MCF 10A (cell line): ENCODE measurements at regions not wholly inside any gene's neighbourhood (a gene's known extent, or its start where the extent isn't known, plus 50 kb on each side); places are given as distances from the start of the nearest gene placed in this dataset.

Experiments used
- BruUV-seq: library from RNA; stranded (reverse); fragments of 400-500 nt; replicated peaks from 2 replicates; lab custom pipeline; 2021; lab: Mats Ljungman, UMichigan
- CTCF ChIA-PET: fragments of 300-600 bp; sonication (Branson Sonifier 250); formaldehyde crosslinking; extraction: SDS; loops from one replicate; lab custom pipeline; 2021; ENCODE audit warnings: antibody characterized with exemption, inconsistent platforms; lab: Yijun Ruan, JAX
- POLR2A ChIA-PET: fragments of 300-600, 350-650 bp; sonication (Branson Sonifier 250); formaldehyde crosslinking; extraction: SDS; loops from one replicate; lab custom pipeline; 2020; ENCODE audit warnings: antibody characterized with exemption, inconsistent platforms; lab: Yijun Ruan, JAX
- DNase-seq: peaks from one replicate; pipeline ENCODE4 v3.0.0-alpha.2; 2018; ENCODE audit not compliant: unreplicated experiment
- H3K27ac Mint-ChIP-seq: one replicate; pipeline ENCODE4 v1.8.0; 2022; ENCODE audit warnings: mild to moderate bottlenecking, low read depth, mixed read lengths; ENCODE audit not compliant: unreplicated experiment
- H3K27me3 Mint-ChIP-seq: one replicate; pipeline ENCODE4 v1.8.0; 2022; ENCODE audit warnings: mixed read lengths; ENCODE audit not compliant: insufficient read depth, unreplicated experiment
- H3K36me3 Mint-ChIP-seq: one replicate; pipeline ENCODE4 v1.8.0; 2022; ENCODE audit warnings: mild to moderate bottlenecking, moderate library complexity, mixed read lengths; ENCODE audit not compliant: insufficient read depth, unreplicated experiment
- H3K4me1 Mint-ChIP-seq: one replicate; pipeline ENCODE4 v1.8.0; 2022; ENCODE audit warnings: mixed read lengths; ENCODE audit not compliant: insufficient read depth, unreplicated experiment
- H3K4me3 Mint-ChIP-seq: one replicate; pipeline ENCODE4 v1.8.0; 2022; ENCODE audit warnings: mild to moderate bottlenecking, moderate library complexity, mixed read lengths; ENCODE audit not compliant: unreplicated experiment
- H3K9me3 Mint-ChIP-seq: one replicate; pipeline ENCODE4 v1.8.0; 2022; ENCODE audit warnings: mixed read lengths; ENCODE audit not compliant: unreplicated experiment
- intact Hi-C: fragments of 100-400 bp; cut with micrococcal nuclease; formaldehyde crosslinking; loops from 2 replicates; pipeline ENCODE4 v1.14.1; 2022
- TF ChIP-seq, protein P1 (sequence below): fragments of 200-600 bp; IDR thresholded peaks from one replicate; pipeline ENCODE4 v1.8.0; 2022; ENCODE audit warnings: antibody characterized with exemption, mild to moderate bottlenecking; ENCODE audit not compliant: unreplicated experiment

DNA sequence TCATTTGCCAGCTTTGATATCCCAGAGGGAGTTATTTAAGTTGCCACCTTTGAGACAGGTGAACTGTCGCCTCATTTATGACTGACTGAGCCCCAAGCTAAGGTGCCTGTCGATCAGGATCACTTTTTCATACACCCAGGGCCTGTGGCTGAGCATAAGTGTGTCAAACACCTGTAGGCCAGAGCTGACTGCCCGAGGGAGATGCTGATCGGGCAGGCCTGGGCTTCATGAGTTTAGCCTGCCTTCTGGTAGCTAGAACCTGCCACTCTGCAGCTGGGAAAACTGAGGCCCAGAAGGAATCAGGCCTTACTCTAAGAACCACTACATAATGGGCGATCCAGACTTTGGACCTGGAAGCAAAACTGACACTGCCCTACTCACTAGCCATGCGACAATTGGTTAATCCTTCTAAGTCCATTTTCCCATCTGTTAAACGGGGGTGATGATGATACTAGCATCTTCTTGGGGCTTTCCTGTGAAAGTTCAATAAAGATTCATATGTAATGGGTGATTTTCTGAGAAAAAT is 188.7 kb upstream of the GLI2 start:
- POLR2A ChIA-PET = no interaction called here
- H3K27ac Mint-ChIP-seq = no peak overlapping the region
- BruUV-seq = no TSS peak

DNA sequence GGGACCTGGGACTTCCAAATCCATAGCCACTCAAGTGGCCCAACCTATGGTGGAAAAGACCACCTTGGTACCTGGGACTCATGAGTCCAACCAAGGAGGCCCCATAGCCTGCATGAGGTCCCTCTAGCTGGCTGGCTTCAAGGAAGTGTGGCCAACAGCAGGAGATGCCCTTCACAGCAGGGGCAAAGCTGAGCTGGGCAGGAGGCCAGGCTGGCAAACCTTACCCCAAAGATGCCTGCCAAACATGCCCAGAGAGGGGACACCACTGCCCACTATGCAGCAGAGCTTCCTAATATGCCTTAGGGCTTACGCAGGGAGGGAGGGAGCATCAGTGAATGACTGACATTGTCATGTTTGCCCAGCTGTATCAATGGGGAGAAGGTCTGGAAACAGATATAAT is 188.0 kb upstream of the GLI2 start:
- BruUV-seq = no TSS peak
- no peaks in the 10 kb centered on the region for H3K36me3 Mint-ChIP-seq
- no peaks in the 10 kb centered on the region for H3K27me3 Mint-ChIP-seq
- H3K27ac Mint-ChIP-seq = no peak overlapping the region
- H3K4me1 Mint-ChIP-seq = peaks cover under 1% of the 10 kb centered on the region
- no peaks in the 10 kb centered on the region for H3K9me3 Mint-ChIP-seq
- POLR2A ChIA-PET = no interaction called here
- intact Hi-C loops = no loop called here
- no peak overlapping the region for H3K4me3 Mint-ChIP-seq
- DNase-seq = no peak
- CTCF ChIA-PET = interaction anchor here (0.6 to 1.3 kb wide), 2 partner anchors 39 to 589 kb away, joined by 3 read pairs; no protein-coding TSS in a partner anchor
- TF ChIP-seq, protein P1, sequence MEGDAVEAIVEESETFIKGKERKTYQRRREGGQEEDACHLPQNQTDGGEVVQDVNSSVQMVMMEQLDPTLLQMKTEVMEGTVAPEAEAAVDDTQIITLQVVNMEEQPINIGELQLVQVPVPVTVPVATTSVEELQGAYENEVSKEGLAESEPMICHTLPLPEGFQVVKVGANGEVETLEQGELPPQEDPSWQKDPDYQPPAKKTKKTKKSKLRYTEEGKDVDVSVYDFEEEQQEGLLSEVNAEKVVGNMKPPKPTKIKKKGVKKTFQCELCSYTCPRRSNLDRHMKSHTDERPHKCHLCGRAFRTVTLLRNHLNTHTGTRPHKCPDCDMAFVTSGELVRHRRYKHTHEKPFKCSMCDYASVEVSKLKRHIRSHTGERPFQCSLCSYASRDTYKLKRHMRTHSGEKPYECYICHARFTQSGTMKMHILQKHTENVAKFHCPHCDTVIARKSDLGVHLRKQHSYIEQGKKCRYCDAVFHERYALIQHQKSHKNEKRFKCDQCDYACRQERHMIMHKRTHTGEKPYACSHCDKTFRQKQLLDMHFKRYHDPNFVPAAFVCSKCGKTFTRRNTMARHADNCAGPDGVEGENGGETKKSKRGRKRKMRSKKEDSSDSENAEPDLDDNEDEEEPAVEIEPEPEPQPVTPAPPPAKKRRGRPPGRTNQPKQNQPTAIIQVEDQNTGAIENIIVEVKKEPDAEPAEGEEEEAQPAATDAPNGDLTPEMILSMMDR = no peak

More for the DNA sequence above, 188.7 kb upstream of the GLI2 start:
- DNase-seq = no peak
- CTCF ChIA-PET = interaction anchor here (0.6 kb wide), 1 partner anchor 257 kb away, joined by 4 read pairs; no protein-coding TSS in a partner anchor
- intact Hi-C loops = no loop called here
- no peaks in the 10 kb centered on the region for H3K27me3 Mint-ChIP-seq
- no peaks in the 10 kb centered on the region for H3K9me3 Mint-ChIP-seq
- no peak overlapping the region for H3K4me3 Mint-ChIP-seq
- no peaks in the 10 kb centered on the region for H3K4me1 Mint-ChIP-seq
- no peaks in the 10 kb centered on the region for H3K36me3 Mint-ChIP-seq
- TF ChIP-seq, protein P1 = no peak

DNA sequence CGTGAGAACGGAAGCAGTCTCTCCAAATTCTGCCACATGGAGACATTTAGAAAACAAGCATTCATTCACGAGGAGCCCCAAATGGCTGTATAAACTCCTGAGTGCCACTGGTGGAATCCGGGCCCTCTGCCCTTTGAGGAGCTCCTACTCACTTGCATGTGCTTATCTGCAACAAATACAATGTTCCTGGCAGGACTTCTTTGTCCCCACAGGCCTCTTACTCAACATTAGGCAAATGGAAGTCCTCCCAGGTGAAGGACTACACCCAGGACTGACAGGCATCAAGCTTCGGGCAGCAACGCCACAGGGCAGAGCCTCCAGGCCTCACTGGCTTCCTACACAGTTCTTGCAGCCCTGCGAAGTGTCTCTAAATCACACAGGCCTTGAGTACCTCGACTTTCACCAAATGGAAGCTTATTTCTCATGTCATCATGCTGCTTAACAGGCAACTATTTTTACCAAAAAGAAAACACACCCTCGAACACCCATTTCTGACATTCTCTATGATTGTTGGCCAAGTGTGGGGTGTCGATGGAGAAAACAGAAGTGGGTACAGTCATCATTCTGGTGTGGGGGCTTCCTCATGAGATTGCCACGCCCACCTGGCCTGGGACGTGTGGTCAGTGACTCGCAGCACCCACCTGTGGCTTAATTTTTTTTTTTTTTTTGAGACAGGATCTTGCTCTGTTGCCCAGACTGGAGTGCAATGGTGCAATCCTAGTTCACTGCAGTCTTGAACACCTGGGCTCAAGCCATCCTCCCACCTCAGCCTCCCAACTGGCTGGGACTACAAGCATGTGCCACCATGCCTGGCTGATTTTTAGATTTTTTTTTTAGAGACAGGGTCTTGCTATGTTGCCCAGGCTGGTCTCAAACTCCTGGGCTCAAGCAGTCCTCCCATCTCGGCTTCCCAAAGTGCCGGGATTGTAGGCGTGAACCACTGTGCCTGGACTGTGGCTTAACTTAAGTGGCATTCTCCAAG is 186.8 kb upstream of the GLI2 start:
- H3K27ac Mint-ChIP-seq = no peak overlapping the region
- H3K9me3 Mint-ChIP-seq = no peaks in the 10 kb centered on the region
- no peak for DNase-seq
- no peaks in the 10 kb centered on the region for H3K36me3 Mint-ChIP-seq
- peaks cover 6% of the 10 kb centered on the region for H3K4me1 Mint-ChIP-seq
- intact Hi-C loops = no loop called here
- POLR2A ChIA-PET = interaction anchor here (0.7 to 1.8 kb wide), 3 partner anchors 9 to 76 kb away, joined by 3 to 6 read pairs (median 3); no protein-coding TSS in a partner anchor
- CTCF ChIA-PET = interaction anchor here (0.7 to 1.3 kb wide), 2 partner anchors 40 to 127 kb away, joined by 3 to 4 read pairs; no protein-coding TSS in a partner anchor
- no peak overlapping the region for H3K4me3 Mint-ChIP-seq
- H3K27me3 Mint-ChIP-seq = no peaks in the 10 kb centered on the region
- BruUV-seq = no TSS peak
- TF ChIP-seq, protein P1 = no peak

DNA sequence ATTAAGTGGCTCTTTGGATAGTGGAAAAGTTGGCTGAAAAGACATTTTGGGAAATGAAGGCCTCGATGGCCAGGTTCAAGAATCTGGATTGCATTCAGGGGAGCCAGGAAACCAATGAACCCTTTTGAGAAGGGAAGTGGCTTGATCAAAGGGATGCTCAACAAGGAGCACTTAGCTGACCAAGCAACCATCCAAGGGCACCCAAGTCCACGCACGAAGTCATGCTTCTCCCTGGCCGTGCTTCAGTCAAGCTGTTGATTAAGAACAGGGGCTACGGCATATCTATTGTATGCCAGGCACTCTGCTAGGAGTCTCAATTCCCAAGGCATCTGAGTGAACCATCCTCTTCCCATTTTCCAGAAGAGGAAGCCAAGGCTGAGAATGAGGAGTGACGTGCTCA is 185.8 kb upstream of the GLI2 start:
- no peaks in the 10 kb centered on the region for H3K9me3 Mint-ChIP-seq
- ChIA-PET CTCF (interaction anchor here (0.7 kb wide), 1 partner anchor 126 kb away, joined by 4 read pairs; no protein-coding TSS in a partner anchor), POLR2A (interaction anchor here (0.7 to 1.8 kb wide), 2 partner anchors 10 to 11 kb away, joined by 3 to 6 read pairs; no protein-coding TSS in a partner anchor)
- no peak for DNase-seq
- H3K36me3 Mint-ChIP-seq = no peaks in the 10 kb centered on the region
- H3K27ac Mint-ChIP-seq = no peak overlapping the region
- no peak overlapping the region for H3K4me3 Mint-ChIP-seq
- TF ChIP-seq, protein P1 = no peak
- H3K4me1 Mint-ChIP-seq = peaks cover 6% of the 10 kb centered on the region
- H3K27me3 Mint-ChIP-seq = no peaks in the 10 kb centered on the region
- intact Hi-C loops = no loop called here
- no TSS peak for BruUV-seq
